ENCODE measurements at regions not wholly inside any gene's neighbourhood (a gene's known extent, or its start where the extent isn't known, plus 50 kb on each side); places are given as distances from the start of the nearest gene placed in this dataset.

DNA sequence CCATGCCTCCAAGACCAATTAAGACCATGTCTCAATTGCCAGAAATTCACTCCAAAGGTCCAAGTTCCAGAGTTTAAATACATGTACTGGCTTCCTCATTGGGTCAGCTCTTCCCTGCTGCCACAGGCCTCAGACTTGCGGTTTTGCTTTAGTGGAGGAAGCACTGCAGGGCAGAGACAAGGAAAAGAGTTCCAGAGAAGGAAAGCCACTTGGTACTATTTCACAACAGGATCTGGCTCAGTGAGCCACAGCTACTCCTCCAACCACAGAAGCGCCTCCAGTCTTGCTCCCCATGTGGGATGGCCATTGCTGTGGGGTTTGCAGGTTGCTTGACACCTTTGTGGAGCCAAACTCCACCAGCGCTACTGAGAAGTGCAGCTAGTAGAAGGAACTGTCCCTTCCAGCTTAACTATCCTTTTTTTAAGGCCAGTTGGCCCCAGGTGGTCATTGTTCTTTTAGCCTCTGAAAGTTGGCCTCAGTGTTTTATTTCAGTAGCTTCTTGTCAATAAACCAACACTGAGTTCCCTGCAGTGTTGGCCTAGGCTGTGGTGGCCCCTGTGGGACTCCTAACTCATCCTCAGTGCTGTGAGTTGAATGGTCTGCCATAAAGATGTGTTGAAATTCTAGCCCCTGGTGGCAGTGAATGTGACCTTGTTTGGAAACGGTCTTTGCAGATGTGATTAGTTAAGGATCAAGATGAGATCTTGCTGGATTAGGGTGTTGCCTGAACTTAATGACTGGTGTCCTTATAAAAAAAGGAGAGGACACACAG lies 93.7 kb upstream of the DAP start:
- no peak overlapping the region for H3K4me3 ChIP-seq (ENCODE audit: low read depth, low read length)
- no peak for DNase-seq (ENCODE audit: low read depth)
- TF ChIP-seq, protein P1, sequence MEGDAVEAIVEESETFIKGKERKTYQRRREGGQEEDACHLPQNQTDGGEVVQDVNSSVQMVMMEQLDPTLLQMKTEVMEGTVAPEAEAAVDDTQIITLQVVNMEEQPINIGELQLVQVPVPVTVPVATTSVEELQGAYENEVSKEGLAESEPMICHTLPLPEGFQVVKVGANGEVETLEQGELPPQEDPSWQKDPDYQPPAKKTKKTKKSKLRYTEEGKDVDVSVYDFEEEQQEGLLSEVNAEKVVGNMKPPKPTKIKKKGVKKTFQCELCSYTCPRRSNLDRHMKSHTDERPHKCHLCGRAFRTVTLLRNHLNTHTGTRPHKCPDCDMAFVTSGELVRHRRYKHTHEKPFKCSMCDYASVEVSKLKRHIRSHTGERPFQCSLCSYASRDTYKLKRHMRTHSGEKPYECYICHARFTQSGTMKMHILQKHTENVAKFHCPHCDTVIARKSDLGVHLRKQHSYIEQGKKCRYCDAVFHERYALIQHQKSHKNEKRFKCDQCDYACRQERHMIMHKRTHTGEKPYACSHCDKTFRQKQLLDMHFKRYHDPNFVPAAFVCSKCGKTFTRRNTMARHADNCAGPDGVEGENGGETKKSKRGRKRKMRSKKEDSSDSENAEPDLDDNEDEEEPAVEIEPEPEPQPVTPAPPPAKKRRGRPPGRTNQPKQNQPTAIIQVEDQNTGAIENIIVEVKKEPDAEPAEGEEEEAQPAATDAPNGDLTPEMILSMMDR (IDR thresholded peaks at IDR 0.05; ENCODE audit: insufficient read depth, low read depth, low read length, missing control alignments), result no peak

DNA sequence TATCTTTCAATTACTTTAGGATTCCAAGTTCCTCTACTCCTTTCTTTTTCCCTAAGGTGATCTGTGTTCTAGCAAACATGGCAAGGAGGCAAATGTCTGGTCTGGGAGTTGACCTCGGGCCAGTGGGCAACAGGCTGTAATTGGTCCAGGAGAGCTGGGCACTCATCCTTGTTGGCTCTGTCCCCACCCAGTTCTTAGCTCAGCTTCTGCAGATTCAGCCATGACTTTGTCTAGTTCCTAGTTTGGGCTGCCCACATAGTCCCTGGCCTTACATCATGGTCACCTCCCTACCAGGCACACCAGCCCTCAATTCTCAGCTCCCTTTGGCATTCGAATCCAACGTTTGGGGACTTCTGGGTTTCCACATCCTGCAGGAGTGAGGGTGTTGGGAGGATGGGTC lies 92.1 kb upstream of the DAP start:
- TF ChIP-seq, protein P1 (IDR thresholded peaks at IDR 0.05; ENCODE audit: insufficient read depth, low read depth, low read length, missing control alignments), result no peak
- no peak overlapping the region for H3K4me3 ChIP-seq (ENCODE audit: low read depth, low read length)
- no peak for DNase-seq (ENCODE audit: low read depth)

DNA sequence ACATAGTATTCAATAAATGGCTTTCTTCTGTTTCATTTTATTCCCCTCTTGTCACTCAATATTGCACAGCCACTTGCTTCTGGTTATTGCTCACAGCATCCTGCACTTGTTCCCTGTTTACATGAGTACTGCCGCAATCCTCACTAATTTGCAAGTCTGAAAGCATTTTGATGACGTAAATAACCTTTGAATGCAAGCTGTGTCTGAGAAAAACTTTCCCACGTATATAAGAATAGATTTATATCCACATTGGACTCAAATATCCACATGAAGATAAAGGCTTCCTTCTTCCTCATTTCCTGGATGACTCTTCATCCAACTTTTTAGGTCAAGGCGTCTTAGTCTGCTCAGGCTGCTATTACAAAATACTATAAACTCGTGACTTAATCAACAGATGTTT lies 88.2 kb upstream of the DAP start:
- TF ChIP-seq, protein P1 (IDR thresholded peaks at IDR 0.05; ENCODE audit: insufficient read depth, low read depth, low read length, missing control alignments), result no peak
- no peak for DNase-seq (ENCODE audit: low read depth)

DNA sequence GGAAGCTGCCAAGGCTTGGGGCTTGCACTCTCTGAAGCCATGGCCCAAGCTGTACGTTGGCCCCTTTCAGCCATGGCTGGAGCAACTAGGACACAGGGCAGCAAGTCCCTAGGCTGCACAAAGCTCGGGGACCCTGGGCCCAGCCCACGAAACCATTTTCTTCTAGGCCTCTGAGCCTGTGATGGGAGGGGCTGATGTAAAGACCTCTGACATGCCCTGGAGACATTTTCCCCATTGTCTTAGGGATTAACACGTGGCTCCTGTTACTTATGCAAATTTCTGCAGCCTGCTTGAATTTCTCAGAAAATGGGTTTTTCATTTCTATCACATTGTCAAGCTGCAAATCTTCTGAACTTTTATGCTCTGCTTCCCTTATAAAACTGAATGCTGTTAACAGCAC lies 83.0 kb upstream of the DAP start:
- H3K4me3 ChIP-seq (ENCODE audit: low read depth, low read length), result no peak overlapping the region
- DNase-seq (ENCODE audit: low read depth), result no peak
- TF ChIP-seq, protein P1 (IDR thresholded peaks at IDR 0.05; ENCODE audit: insufficient read depth, low read depth, low read length, missing control alignments), result no peak

More for the DNA sequence above, 88.2 kb upstream of the DAP start:
- no peak overlapping the region for H3K4me3 ChIP-seq (ENCODE audit: low read depth, low read length)

DNA sequence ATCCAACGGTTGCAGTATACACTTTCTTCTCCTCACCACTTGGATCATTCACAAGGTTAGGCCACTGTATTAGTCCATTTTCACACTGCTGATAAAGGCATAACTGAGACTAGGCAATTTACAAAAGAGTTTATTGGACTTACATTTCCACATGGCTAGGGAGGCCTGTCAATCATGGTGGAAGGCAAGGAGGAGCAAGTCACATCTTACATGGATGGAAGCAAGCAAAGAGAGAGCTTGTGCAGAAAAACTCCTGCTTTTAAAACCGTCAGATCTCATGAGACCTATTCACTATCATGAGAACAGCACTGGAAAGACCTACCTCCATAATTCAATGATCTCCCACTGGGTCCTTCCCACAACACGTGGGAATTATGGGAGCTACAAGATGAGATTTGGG lies 81.8 kb upstream of the DAP start:
- no peak overlapping the region for H3K4me3 ChIP-seq (ENCODE audit: low read depth, low read length)
- DNase-seq (ENCODE audit: low read depth), result no peak
- TF ChIP-seq, protein P1 (IDR thresholded peaks at IDR 0.05; ENCODE audit: insufficient read depth, low read depth, low read length, missing control alignments), result no peak

DNA sequence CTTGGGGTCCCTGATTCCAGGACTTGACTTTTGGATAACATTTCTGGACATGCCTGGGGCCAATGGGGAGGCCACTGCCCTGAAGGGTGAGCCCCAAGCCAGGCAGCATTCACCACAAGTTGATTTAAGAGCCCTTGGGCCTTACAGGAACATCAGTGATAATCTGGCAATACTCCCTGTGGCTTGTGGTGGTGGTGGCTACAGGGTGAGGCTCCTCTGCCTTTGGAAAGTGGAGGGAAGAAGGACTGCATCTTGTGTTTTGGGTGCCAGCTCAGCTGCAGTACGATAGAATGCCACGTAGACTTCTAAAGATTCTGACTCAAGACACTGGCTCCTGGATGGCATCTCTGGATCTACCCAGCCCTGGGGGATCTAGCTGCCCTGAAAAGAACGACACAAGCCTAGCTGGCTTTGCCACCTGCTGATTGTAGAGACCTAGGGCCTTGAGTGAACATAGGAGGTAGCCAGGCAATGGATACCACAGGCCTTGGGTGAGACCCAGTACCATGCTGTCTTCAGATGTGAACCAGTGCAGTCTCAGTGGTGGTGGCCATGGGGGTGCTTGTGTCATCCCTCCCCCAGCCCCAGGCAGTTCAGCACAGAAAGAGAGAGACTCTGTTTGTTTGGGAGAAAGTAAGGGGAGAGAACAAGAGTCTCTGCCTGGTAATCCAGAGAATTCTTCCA lies 79.0 kb upstream of the DAP start:
- no peak overlapping the region for H3K4me3 ChIP-seq (ENCODE audit: low read depth, low read length)
- DNase-seq (ENCODE audit: low read depth), result no peak
- TF ChIP-seq, protein P1 (IDR thresholded peaks at IDR 0.05; ENCODE audit: insufficient read depth, low read depth, low read length, missing control alignments), result no peak

Data from GM12865 (cell line).